A673 (cell line): ENCODE measurements at regions not wholly inside any gene's neighbourhood (a gene's known extent, or its start where the extent isn't known, plus 50 kb on each side); places are given as distances from the start of the nearest gene placed in this dataset.

ENCODE experiments used
- CTCF ChIP-seq: fragments of 300-800, 200-600 bp; sonication (generic); conservative IDR thresholded peaks from 2 replicates; pipeline ENCODE4 v1.5.1; 2017; ENCODE audit warnings: low read depth, mild to moderate bottlenecking, antibody characterized with exemption, low read length, moderate library complexity, mixed read lengths
- EZH2 ChIP-seq: fragments of 200-600 bp; sonication (generic); IDR thresholded peaks from 2 replicates; pipeline ENCODE4 v1.6.1; 2017; ENCODE audit warnings: borderline replicate concordance, low read depth, mild to moderate bottlenecking, mixed read lengths, antibody characterized with exemption, low read length; ENCODE audit not compliant: poor library complexity, severe bottlenecking

- TF ChIP-seq CTCF (no peak), EZH2 (no peak)
Observed at GRCh38 chr10:123462246-123462645, 203.9 kb upstream of the GPR26 start.
